Fibroblast of gingiva (primary cell): ENCODE measurements at regions not wholly inside any gene's neighbourhood (a gene's known extent, or its start where the extent isn't known, plus 50 kb on each side); places are given as distances from the start of the nearest gene placed in this dataset.

Source experiments
- DNase-seq: peaks from one replicate; pipeline ENCODE4 v3.0.0-alpha.2; 2011; ENCODE audit warnings: low read depth

GRCh38 chr1:195934817-195935553 is 673.3 kb downstream of the KCNT2 start:
- no peak for DNase-seq

DNA sequence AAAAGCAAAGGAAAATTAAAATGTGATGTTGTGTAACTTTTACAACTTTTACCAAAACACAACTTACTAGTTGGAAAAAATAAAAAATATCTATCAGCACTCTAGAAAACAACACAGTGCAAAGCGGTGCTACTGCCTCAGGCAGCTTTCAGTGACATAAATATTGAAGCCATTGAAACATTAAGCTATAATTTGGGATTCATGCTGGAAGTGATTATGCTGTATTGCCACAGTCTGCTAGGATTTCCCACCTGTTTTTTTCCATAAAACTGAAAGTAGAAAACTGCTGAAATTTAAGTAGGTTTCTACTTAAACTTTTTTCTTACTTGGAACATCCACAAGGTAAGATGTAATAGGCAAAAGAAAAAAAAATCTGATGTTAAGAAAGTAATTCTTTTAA is 674.4 kb downstream of the KCNT2 start:
- no peak for DNase-seq

- DNase-seq = no peak
These were observed 692.4 kb downstream of the KCNT2 start for GRCh38 chr1:195915826-195916225.

- no peak for DNase-seq
These were observed 699.2 kb downstream of the KCNT2 start for GRCh38 chr1:195909061-195909460.

DNA sequence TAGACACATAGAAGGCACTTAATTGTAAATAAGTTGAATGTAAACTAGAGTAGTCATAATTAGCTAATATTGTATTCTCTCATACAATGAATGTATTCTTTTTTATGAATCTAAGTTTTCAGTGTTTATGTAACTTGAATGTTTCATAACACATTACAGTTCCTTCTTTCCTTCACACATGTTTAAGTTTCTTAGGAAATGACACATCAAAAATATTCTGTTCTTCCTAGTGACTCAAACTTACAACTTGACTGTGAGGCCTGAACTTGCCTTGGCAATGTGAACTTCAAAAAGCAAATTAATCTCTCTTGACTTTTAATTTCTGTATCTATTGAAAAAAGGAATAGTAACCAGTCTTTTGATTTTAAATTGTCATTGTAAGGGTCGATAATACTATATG is 700.1 kb downstream of the KCNT2 start:
- DNase-seq = no peak

DNA sequence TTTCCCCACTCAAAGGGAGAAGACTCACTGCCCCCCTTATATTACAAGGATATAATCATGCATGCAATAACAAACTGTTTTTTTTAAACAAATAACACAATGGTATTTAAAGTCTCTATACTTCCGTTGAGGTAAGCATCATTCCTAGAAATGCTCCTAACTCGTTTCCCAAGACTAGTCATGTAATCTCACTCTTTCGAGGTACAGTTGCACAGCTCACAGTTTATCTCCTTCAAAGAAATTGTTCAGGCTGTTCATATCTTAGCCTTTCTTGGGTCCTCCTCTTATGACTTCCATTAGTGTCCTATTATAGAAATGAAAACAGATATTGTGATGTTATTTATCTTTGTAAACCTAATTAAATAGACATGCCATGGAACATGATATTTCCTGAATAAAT is 705.0 kb downstream of the KCNT2 start:
- no peak for DNase-seq

DNA sequence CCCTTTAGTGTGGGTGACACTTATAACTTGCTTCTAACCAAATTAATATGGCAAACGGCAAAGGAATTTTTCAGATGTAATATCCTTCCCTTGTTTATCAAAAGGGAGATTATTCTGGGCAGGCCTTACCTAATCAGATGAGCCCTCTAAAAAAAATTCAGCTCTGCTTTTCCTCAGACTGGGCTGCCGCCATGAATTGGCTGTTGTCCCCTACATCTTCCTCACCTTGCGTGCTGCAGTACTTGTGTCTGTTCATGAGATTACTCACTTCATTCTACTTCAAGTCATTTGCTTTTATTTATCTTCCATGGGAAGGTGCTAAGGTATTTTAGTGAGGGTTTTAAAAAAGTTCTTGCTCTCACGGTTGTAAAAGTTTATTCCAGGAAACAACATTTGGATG is 705.5 kb downstream of the KCNT2 start:
- no peak for DNase-seq

DNA sequence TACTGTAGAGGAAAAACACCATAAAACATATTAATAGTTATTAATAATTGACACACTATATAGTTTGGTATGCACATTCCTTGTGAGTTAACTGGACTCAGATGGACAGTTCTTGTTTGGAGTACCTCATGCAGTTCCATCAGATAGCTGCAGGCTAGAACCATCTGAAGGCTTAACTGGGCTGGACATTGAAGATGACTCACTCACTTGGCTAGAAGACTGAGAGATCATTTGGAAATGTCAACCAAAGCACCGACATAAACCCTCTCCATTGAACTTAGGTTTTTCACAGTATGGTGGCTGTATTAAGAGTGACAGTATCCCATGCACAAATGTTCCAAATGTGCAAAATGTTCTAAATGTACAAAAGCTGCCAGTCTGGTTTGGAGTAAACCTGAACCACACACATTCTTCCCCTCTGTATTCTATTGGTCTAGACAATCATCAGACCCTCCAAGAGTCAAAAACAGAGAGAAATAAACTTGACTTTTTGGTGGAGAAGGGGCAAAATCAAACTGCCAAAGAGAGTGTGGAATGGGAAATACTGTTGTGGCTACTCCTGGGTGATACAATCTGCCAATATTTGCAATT is 708.4 kb downstream of the KCNT2 start:
- DNase-seq = peak; percentile 8

DNA sequence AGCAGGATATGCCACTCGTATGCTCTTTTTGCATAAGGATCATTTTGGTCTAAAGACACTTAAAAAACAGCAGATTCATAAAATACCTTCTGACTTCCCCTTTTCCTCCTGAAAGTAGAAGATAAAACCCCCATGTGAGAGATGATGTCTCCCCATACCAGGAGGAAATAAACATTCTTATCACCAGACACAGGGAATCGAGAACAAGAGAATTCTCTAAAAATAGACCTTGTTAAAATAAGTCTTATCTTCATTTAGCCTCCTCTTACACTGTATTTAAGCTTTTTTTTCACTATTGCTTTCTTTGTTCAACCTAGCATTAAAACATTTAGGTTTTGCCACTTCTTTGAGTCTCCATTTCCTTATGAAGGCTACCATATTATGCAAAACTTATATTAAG is 709.3 kb downstream of the KCNT2 start:
- DNase-seq = no peak

DNA sequence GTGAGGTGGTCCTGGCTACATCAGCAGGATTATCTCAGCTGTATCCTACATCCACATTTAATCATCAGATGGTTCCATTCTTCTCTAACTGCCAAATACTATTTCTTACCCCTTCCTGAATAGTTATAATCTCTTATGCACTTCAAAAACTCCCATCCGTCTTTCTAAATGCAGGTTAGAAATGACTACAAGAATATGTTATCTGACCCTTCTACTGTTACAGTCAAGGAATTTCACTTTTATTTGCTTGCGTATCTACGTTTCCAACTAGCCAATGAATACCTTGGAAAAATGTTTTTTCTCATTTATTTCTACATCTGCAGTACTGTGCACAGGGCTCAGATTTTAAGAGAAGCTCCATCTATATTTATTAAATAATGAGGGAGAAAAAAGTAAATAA is 709.9 kb downstream of the KCNT2 start:
- no peak for DNase-seq

DNA sequence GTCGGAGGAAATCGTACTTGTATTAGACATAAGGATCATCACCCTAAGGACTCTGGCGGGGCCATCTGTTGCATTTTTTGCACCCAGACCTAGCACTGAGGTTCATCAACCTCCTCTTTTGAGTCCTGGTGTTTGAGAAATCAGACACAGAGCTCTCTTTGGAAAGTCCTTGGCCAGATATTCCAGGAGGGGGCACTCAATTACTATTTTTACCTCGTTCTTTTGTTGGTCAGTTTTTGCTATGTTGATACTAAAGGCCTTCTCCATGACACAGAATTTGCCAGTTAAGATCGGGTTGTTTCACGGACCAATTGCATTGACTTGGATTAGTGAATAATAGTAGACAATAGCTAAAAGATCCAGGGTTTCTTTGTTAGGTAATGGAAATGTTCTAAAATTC is 711.2 kb downstream of the KCNT2 start:
- no peak for DNase-seq

GRCh38 chr1:195894411-195894810 is 713.8 kb downstream of the KCNT2 start:
- no peak for DNase-seq

- no peak for DNase-seq
These were observed 722.2 kb downstream of the KCNT2 start for GRCh38 chr1:195886000-195886399.

- DNase-seq = no peak
These were observed 729.8 kb downstream of the KCNT2 start for GRCh38 chr1:195878478-195878877.

GRCh38 chr1:195876792-195877191 is 731.4 kb downstream of the KCNT2 start:
- no peak for DNase-seq

DNA sequence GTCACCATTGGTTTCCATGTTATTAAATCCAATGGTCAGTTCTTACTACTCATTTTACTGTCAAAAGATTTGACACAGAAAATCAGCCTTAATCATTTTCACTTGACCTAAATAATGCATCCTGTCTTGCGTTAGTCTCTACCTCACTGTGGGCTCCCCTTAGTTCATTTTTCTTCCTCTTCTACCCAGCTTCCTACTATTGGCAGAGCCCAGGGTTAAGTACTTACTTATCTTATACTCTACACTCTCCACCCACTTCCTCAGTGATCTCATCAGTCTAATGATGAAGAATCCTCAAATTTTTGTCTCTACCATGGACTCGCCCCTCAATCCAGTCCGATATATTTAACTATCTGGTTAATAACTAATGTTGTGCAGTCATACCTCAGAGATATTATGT is 735.9 kb downstream of the KCNT2 start:
- no peak for DNase-seq

GRCh38 chr1:195867638-195868037 is 740.6 kb downstream of the KCNT2 start:
- DNase-seq = no peak

DNA sequence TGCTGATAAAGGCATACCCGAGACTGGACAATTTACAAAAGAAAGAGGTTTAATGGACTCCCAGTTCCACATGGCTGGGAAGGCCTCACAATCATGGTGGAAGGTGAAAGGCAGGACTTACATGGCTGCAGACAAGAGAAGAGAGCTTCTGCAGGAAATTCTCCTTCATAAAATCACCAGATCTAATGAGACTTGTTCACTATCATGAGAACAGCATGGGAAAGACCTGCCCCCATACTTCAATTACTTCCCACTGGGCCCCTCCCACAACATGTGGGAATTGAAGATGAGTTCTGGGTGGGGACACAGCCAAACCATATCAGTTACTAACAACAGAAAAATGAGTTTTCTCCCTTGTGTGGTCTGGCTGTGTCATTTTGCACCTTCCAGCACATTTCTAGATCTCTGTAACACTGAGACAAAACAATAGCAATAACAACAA is 741.4 kb downstream of the KCNT2 start:
- DNase-seq = no peak

DNA sequence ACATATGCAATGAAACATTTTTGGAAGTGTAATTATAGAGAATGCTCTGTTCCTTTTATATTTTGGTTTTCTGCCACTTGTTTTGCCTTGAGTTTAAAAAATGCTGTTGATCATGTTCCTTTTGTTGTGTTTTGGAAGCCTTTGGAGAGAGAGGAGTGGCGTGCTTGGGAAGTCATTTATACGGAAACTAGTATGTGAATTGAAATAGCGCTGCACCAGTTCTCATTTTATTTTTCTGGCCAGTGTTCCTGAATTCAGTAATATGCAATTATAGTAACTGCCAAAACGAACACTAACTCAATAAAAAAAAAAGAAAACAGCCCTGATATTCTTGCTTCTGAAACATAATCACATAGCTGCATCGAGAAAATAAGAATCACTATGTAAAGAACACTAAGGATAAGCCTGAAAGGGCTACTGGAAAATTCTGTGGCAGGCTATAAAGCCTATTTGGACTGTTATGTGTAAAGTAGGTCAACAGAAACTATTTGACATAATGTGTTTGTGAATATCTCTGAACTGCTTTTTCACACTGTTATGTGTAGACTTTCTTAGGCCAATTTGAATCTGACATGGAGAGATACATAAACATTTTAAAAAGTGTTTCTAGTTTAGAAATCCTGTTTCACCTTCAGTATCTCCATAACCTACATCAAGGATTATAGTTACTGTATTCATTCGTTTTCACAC is 742.0 kb downstream of the KCNT2 start:
- DNase-seq = no peak

GRCh38 chr1:195851804-195852203 is 756.4 kb downstream of the KCNT2 start:
- no peak for DNase-seq

DNA sequence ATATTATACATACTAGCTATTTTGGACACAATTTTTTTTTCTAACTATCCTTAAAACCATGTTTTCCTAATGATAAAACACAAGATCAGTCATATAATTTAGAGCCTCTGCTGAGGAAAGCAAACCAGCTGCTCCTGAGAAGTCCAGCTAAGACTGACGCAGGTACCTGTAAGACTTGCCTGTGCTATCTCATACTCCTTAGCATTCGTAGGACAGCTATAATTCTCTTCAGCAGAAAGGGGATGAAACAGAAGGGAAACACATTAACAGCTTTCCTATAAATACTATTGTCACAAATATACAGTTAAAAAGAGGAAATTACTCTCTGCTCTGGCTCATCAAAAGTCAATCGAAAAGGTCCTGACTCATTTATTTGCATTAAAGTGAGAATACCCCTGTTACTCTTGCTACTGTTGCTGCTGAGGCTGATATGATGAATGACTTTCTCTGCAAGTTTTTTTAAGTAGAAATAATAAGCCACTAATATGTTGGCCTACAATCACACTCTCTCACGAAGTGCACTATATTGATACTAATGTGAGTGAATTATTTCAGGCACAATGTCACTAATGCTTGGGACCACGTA is 757.1 kb downstream of the KCNT2 start:
- no peak for DNase-seq

- DNase-seq = no peak
These were observed 759.1 kb downstream of the KCNT2 start for GRCh38 chr1:195849180-195849579.
